H9 (cell line): ENCODE measurements at regions not wholly inside any gene's neighbourhood (a gene's known extent, or its start where the extent isn't known, plus 50 kb on each side); places are given as distances from the start of the nearest gene placed in this dataset.

Experiments used
- DNase-seq: peaks from one replicate; pipeline ENCODE4 v3.0.0-alpha.2; 2017
- H2AFZ ChIP-seq: one replicate; pipeline ENCODE4 v1.6.1; 2013; ENCODE audit warnings: mild to moderate bottlenecking, low read length, control low read depth, moderate library complexity
- H2AK5ac ChIP-seq: 2 replicates; pipeline ENCODE4 v1.6.1; 2013; ENCODE audit warnings: low read length, control low read depth, mixed read lengths; ENCODE audit not compliant: insufficient read length
- H2BK120ac ChIP-seq: one replicate; pipeline ENCODE4 v1.6.1; 2013; ENCODE audit warnings: low read depth, mild to moderate bottlenecking, low read length, control low read depth, inconsistent platforms; ENCODE audit not compliant: poor library complexity, severe bottlenecking
- H2BK12ac ChIP-seq: 2 replicates; pipeline ENCODE4 v1.6.1; 2013; ENCODE audit warnings: low read length, control low read depth, mixed read lengths, low read depth; ENCODE audit not compliant: insufficient read length
- H2BK15ac ChIP-seq: 2 replicates; pipeline ENCODE4 v1.6.1; 2013; ENCODE audit warnings: low read depth, low read length, control low read depth
- H2BK20ac ChIP-seq: one replicate; pipeline ENCODE4 v1.6.1; 2013; ENCODE audit warnings: low read depth, mild to moderate bottlenecking, low read length, control low read depth, inconsistent platforms; ENCODE audit not compliant: poor library complexity, severe bottlenecking
- H2BK5ac ChIP-seq: 2 replicates; pipeline ENCODE4 v1.6.1; 2013; ENCODE audit warnings: low read length, control low read depth, mixed read lengths; ENCODE audit not compliant: insufficient read length
- H3K14ac ChIP-seq: 2 replicates; pipeline ENCODE4 v1.6.1; 2013; ENCODE audit warnings: low read length, control low read depth; ENCODE audit not compliant: insufficient read depth
- H3K18ac ChIP-seq: 2 replicates; pipeline ENCODE4 v1.6.1; 2013; ENCODE audit warnings: low read depth, mild to moderate bottlenecking, mixed read lengths, low read length, control low read depth; ENCODE audit not compliant: insufficient read length
- H3K23ac ChIP-seq: 2 replicates; pipeline ENCODE4 v1.6.1; 2013; ENCODE audit warnings: low read length, control low read depth, mixed read lengths, low read depth; ENCODE audit not compliant: insufficient read length
- H3K23me2 ChIP-seq: 2 replicates; pipeline ENCODE4 v1.6.1; 2013; ENCODE audit warnings: low read depth, mild to moderate bottlenecking, mixed read lengths, low read length, control low read depth; ENCODE audit not compliant: insufficient read length, poor library complexity, severe bottlenecking
- H3K27ac ChIP-seq: 2 replicates; pipeline ENCODE4 v1.5.1; 2013; ENCODE audit warnings: low read length, control low read depth, mixed read lengths, low read depth; ENCODE audit not compliant: insufficient read length
- H3K27me3 ChIP-seq: 2 replicates; pipeline ENCODE4 v1.6.1; 2013; ENCODE audit warnings: low read length, control low read depth, inconsistent platforms; ENCODE audit not compliant: insufficient read depth
- H3K4ac ChIP-seq: 2 replicates; pipeline ENCODE4 v1.6.1; 2013; ENCODE audit warnings: low read depth, mild to moderate bottlenecking, control low read depth, inconsistent platforms, low read length, moderate library complexity
- H3K4me1 ChIP-seq: 2 replicates; pipeline ENCODE4 v1.6.1; 2013; ENCODE audit warnings: low read length, control low read depth, inconsistent platforms; ENCODE audit not compliant: insufficient read depth
- H3K4me2 ChIP-seq: 2 replicates; pipeline ENCODE4 v1.6.1; 2013; ENCODE audit warnings: low read length, control low read depth, mixed read lengths; ENCODE audit not compliant: insufficient read length, insufficient read depth
- H3K56ac ChIP-seq: 2 replicates; pipeline ENCODE4 v1.6.1; 2013; ENCODE audit warnings: low read depth, mild to moderate bottlenecking, mixed read lengths, low read length, control low read depth; ENCODE audit not compliant: insufficient read length
- H3K79me1 ChIP-seq: 2 replicates; pipeline ENCODE4 v1.6.1; 2013; ENCODE audit warnings: low read depth, mild to moderate bottlenecking, moderate library complexity, low read length, control low read depth, inconsistent platforms; ENCODE audit not compliant: insufficient read depth, poor library complexity, severe bottlenecking
- H3K79me2 ChIP-seq: 2 replicates; pipeline ENCODE4 v1.6.1; 2013; ENCODE audit warnings: low read length, control low read depth, inconsistent platforms; ENCODE audit not compliant: insufficient read depth
- H3K9ac ChIP-seq: 2 replicates; pipeline ENCODE4 v1.6.1; 2013; ENCODE audit warnings: low read length, control low read depth, mixed read lengths; ENCODE audit not compliant: insufficient read length; ENCODE audit errors: extremely low read depth
- H3K9me3 ChIP-seq: one replicate; pipeline ENCODE4 v1.6.1; 2013; ENCODE audit warnings: low read depth, low read length, inconsistent platforms; ENCODE audit not compliant: control insufficient read depth
- H3T11ph ChIP-seq: one replicate; pipeline ENCODE4 v1.6.1; 2013; ENCODE audit warnings: mild to moderate bottlenecking, low read length, control low read depth, inconsistent platforms
- H4K20me1 ChIP-seq: one replicate; pipeline ENCODE4 v1.6.1; 2013; ENCODE audit not compliant: control insufficient read depth, insufficient read length, insufficient read depth
- H4K5ac ChIP-seq: 2 replicates; pipeline ENCODE4 v1.6.1; 2013; ENCODE audit warnings: low read depth, mild to moderate bottlenecking, mixed read lengths, low read length, control low read depth; ENCODE audit not compliant: insufficient read length
- H4K8ac ChIP-seq: replicated peaks from 2 replicates; pipeline ENCODE4 v1.6.1; 2013; ENCODE audit warnings: low read length, control low read depth, mixed read lengths, low read depth; ENCODE audit not compliant: insufficient read length
- H4K91ac ChIP-seq: 2 replicates; pipeline ENCODE4 v1.6.1; 2013; ENCODE audit warnings: low read depth, mild to moderate bottlenecking, moderate library complexity, mixed read lengths, low read length, control low read depth; ENCODE audit not compliant: insufficient read length
- H3K27ac Mint-ChIP-seq, 3 experiments: 2 replicates in 2 of 3; 3 replicates in 1 of 3; pipeline ENCODE4 v1.8.0; 2020 to 2021; ENCODE audit warnings: mixed read lengths in 3 of 3, mild to moderate bottlenecking in 1 of 3, moderate library complexity in 1 of 3
- H3K27me3 Mint-ChIP-seq: 2 replicates; pipeline ENCODE4 v1.8.0; 2021; ENCODE audit warnings: low read depth, mild to moderate bottlenecking, moderate library complexity, mixed read lengths
- H3K36me3 Mint-ChIP-seq, 3 experiments: 2 replicates in 2 of 3; 3 replicates in 1 of 3; pipeline ENCODE4 v1.8.0; 2020 to 2021; ENCODE audit warnings: low read depth in 3 of 3, mixed read lengths in 3 of 3; ENCODE audit not compliant: insufficient read depth in 1 of 3
- H3K4me1 Mint-ChIP-seq, 2 experiments: 2 replicates each; pipeline ENCODE4 v1.8.0; 2020; ENCODE audit warnings: mixed read lengths in 2 of 2
- H3K4me3 Mint-ChIP-seq, 2 experiments: 2 replicates in 1 of 2; 3 replicates in 1 of 2; pipeline ENCODE4 v1.8.0; 2020 to 2021; ENCODE audit warnings: mild to moderate bottlenecking in 2 of 2, mixed read lengths in 2 of 2, moderate library complexity in 1 of 2
- H3K9me3 Mint-ChIP-seq, 2 experiments: 2 replicates in 1 of 2; 3 replicates in 1 of 2; pipeline ENCODE4 v1.8.0; 2020; ENCODE audit warnings: mild to moderate bottlenecking in 2 of 2, mixed read lengths in 2 of 2, moderate library complexity in 1 of 2
- TF ChIP-seq, protein P1 (sequence below): fragments of 200-600 bp; sonication (generic); conservative IDR thresholded peaks from 3 replicates; pipeline ENCODE4 v1.8.0; 2021; ENCODE audit warnings: antibody characterized with exemption, mild to moderate bottlenecking

DNA sequence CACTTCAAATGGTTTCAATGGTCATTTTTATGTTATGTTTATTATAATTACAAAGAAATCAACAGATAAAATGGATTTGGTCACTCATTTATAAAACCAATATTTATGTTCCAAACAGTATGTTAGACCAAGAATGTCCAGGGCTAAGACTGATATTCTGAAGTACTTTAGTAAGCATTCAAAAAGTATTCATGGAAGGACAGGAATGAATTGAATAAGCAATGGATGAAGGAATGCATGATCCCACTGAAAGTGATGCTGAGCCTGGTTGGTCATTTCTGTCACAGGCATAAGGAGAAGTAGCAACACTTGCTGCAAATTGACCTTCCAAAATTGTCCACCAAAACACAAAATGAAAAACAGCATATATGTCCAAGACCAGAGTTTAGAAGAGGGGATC is 189.0 kb upstream of the CELF2 start:
- H2BK120ac ChIP-seq, result no peak overlapping the region
- DNase-seq, result no peak
- no peaks in the 10 kb centered on the region for H3K4me1 ChIP-seq
- no peak overlapping the region for H2BK12ac ChIP-seq
- no peak overlapping the region for H4K8ac ChIP-seq
- no peak overlapping the region for H3K27ac ChIP-seq
- no peak overlapping the region for H3K56ac ChIP-seq
- no peak overlapping the region for H3K4ac ChIP-seq
- no peaks in the 10 kb centered on the region for H3K27me3 Mint-ChIP-seq
- H3K4me2 ChIP-seq, result no peak overlapping the region
- no peak overlapping the region for H4K5ac ChIP-seq
- no peak overlapping the region for H2BK15ac ChIP-seq
- no peaks in the 10 kb centered on the region; a peak in 1 of 7 replicates for H3K36me3 Mint-ChIP-seq
- H3K9ac ChIP-seq, result no peak overlapping the region
- no peak overlapping the region for H2BK5ac ChIP-seq
- H3K14ac ChIP-seq, result no peak overlapping the region
- TF ChIP-seq, protein P1, sequence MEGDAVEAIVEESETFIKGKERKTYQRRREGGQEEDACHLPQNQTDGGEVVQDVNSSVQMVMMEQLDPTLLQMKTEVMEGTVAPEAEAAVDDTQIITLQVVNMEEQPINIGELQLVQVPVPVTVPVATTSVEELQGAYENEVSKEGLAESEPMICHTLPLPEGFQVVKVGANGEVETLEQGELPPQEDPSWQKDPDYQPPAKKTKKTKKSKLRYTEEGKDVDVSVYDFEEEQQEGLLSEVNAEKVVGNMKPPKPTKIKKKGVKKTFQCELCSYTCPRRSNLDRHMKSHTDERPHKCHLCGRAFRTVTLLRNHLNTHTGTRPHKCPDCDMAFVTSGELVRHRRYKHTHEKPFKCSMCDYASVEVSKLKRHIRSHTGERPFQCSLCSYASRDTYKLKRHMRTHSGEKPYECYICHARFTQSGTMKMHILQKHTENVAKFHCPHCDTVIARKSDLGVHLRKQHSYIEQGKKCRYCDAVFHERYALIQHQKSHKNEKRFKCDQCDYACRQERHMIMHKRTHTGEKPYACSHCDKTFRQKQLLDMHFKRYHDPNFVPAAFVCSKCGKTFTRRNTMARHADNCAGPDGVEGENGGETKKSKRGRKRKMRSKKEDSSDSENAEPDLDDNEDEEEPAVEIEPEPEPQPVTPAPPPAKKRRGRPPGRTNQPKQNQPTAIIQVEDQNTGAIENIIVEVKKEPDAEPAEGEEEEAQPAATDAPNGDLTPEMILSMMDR, result no peak
- no peak overlapping the region for H2AK5ac ChIP-seq
- H4K20me1 ChIP-seq, result no peaks in the 10 kb centered on the region
- no peak overlapping the region for H3K4me3 Mint-ChIP-seq
- H2BK20ac ChIP-seq, result no peak overlapping the region
- H2AFZ ChIP-seq, result no peak overlapping the region
- H3K9me3 ChIP-seq, result no peaks in the 10 kb centered on the region
- H3K23me2 ChIP-seq, result no peaks in the 10 kb centered on the region
- H3K4me1 Mint-ChIP-seq, result peaks cover 7% of the 10 kb centered on the region in 2 experiments; a peak in 3 of 4 replicates
- H3K27ac Mint-ChIP-seq, result no peak overlapping the region
- no peaks in the 10 kb centered on the region for H3K27me3 ChIP-seq
- no peaks in the 10 kb centered on the region for H3K79me2 ChIP-seq
- H3K9me3 Mint-ChIP-seq, result peaks cover 0 to 4% of the 10 kb centered on the region in 2 experiments; a peak in 1 of 5 replicates
- no peak overlapping the region for H3K18ac ChIP-seq
- H4K91ac ChIP-seq, result no peak overlapping the region
- H3K79me1 ChIP-seq, result no peaks in the 10 kb centered on the region
- no peak overlapping the region for H3K23ac ChIP-seq
- H3T11ph ChIP-seq, result no peak overlapping the region
